Renal pelvis (tissue), 1 donor: ENCODE measurements at regions not wholly inside any gene's neighbourhood (a gene's known extent, or its start where the extent isn't known, plus 50 kb on each side); places are given as distances from the start of the nearest gene placed in this dataset.
"Not testable (repeated sequence)": the region's sequence is repeated elsewhere in the genome, so short reads cannot be mapped to it uniquely, and the experiment has no call there.

Experiments used
- DNase-seq: peaks from one replicate; pipeline ENCODE4 v3.0.0-alpha.2; 2013

- DNase-seq = no peak
These were observed 249.7 kb upstream of the TET2 start for GRCh38 chr4:104896660-104897645.

GRCh38 chr4:104899863-104900262 is 246.8 kb upstream of the TET2 start:
- DNase-seq = no peak

DNA sequence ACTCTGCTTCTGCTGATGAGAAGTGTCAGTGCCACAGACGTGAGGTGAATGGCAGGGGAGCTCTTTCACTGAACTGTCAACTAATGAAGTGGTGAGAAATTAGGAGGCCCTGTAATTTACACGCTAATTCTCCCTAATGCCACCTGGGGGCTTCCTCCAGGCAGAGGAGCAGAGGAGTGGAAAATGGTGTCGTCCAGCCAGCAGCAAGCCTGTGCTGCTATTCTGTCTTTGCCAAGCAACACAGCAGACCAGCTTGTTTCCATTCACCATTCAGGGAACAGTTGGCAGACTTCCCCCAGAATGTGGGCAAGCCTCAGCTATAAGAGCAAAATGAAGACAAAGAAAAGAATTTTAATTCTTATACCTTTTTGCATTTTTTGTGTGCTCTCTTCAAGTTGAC is 245.2 kb upstream of the TET2 start:
- DNase-seq = no peak

DNA sequence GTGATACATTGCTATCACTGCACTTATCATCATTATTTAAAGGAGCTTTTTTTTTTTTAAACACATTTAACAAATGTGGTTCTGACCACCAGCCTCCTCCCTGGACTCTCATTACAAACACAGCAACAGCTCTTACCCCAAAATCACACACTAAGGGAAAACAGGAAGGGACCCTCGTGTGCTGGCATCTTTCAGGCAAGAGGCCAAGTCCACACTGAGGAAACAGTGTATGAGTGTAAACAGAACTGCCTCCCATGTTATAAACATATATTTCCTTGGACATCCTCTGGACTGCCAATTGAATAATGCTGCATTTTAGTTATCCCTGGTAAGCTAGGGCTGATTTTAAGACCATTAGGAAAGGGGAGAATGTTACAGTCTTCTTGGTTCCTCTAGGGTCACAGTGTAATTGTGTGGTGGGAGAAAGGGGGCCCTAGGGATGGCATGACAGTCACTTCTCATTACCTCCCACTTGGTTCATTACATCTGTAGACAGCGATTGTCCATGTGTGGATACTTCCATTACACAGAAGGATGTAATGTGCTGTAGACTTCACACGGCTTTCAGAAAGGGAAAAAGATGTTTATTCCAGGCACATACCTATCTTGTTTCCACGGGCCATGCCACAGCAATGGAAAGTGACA is 244.6 kb upstream of the TET2 start:
- no peak for DNase-seq

DNA sequence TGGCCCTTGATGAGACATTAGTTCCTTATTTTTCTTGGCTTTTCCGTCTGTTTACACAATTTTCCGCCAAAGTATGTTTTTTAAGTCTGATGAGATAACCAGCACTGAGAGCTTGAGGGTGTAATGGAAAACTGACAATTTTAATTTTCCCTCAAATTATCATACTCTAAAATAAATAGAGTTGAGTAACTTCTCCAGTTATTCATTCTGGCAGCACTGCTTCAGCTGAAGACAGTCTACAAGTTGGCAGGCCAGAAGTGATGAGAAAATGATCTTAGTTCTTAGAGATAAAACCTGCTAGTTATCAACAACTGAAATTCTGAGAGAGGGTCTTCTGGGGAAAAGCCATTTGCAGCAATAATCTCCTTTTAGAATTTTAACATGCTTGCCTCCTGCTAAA is 241.6 kb upstream of the TET2 start:
- no peak for DNase-seq

DNA sequence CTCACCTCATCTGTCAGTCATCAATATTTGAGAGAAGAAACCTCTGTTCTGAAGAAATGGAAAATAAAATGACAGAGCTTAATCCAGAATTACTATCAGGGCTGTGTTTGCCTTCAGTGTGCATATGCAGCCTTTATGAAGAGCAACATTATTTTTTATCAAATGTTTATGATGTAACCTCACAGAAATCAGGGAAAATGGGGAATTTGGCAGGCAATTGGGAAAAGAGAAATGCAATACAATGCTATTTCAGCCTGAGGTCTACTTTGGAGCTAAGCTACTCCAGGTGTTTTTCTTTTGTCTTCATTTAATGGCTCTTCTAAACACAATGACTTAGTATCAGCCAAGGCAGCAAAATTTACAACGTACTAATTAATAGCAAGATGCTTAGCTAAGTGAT is 241.1 kb upstream of the TET2 start:
- no peak for DNase-seq

DNA sequence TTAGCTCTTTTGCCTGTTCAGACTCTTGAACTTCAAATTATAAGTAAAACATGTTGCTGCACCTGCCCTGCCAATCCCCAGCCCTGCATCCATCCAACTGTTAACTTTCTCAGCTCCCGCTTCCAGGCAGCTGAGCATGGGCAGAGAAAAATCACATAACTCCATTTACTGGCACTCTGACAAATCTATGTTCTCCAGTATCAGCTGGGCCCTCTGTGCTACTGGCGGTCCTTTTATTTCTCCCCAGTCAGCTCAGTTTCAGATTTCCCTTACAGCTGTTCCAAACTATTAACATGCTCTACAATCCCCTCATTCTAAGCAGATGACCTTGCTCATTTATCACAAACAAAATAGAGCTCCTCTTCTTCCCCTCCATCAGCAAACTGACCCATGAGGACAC is 240.4 kb upstream of the TET2 start:
- peak; percentile 15 for DNase-seq

GRCh38 chr4:104907074-104907649 is 239.5 kb upstream of the TET2 start:
- no peak for DNase-seq

GRCh38 chr4:104907991-104908390 is 238.7 kb upstream of the TET2 start:
- no peak for DNase-seq

- DNase-seq = no peak
These were observed 237.3 kb upstream of the TET2 start for GRCh38 chr4:104909376-104909775.

GRCh38 chr4:104912518-104912917 is 234.2 kb upstream of the TET2 start:
- no peak for DNase-seq

- DNase-seq = no peak
These were observed 231.3 kb upstream of the TET2 start for GRCh38 chr4:104915373-104915772.

GRCh38 chr4:104915864-104916263 is 230.8 kb upstream of the TET2 start:
- DNase-seq = no peak

DNA sequence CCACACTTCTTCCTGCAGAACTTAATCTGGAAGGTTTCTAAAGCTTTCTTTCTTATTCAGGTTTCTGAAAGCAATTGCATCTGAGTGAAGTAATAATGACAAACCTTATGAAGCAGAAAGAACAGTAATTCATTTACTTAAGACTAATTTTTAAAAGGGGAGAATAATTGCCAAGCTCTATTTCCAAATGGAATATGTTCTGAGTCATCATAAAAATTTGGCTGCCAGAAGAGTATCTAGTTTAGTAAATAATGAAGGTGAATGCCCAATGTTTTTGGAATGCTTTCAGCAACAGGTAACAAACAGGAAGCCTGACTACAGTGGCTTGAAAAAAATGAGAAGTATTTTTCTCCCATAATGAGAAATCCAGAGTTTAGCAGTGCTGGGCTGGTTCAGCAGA is 227.3 kb upstream of the TET2 start:
- no peak for DNase-seq

DNA sequence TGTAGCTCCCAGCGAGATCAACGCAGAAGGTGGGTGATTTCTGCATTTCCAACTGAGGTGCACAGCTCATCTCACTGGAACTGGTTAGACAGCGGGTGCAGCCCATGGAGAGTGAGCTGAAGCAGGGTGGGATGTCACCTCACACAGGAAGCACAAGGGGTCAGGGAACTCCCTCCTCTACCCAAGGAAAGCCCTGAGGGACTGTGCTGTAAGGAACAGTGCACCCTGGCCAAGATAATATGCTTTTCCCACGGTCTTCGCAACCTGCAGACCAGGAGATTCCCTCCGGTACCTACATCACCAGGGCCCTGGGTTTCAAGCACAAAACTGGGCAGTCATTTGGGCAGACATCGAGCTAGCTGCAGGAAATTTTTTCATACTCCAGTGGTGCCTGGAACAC is 216.4 kb upstream of the TET2 start:
- no peak for DNase-seq

DNA sequence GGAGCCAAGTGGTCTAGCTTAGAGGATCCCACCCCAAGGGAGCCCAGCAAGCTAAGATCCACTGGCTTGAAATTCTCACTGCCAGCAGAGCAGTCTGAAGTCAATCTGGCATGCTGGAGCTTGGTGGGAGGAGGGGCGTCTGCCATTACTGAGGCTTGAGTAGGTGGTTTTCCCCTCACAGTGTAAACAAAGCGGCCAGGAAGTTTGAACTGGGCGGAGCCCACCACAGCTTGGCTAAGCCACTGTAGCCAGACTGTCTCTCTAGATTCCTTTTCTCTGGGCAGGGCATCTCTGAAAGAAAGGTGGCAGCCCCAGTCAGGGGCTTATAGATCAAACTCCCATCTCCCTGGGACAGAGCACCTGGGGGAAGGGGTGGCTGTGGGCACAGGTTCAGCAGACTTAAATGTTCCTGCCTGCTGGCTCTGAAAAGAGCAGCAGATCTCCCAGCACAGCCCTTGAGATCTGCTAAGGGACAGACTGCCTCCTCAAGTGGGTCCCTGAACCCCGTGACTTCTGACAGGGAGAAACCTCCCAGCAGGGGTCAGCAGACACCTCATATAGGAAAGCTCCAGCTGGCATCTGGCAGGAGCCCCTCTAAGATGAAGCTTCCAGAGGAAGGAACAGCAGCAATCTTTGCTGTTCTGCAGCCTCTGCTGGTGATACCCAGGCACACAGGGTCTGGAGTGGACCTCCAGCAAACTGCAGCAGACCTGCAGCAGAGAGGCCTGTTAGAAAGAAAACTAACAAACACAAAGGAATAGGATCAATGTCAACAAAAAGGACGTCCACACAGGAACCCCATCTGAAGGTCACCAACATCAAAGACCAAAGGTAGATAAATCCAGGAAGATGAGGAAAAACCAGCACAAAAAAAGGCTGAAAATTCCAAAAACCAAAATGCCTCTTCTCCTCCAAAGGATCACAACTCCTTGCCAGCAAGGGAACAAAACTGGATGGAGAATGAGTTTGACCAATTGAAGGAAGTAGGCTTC is 215.6 kb upstream of the TET2 start:
- not testable (repeated sequence) for DNase-seq

DNA sequence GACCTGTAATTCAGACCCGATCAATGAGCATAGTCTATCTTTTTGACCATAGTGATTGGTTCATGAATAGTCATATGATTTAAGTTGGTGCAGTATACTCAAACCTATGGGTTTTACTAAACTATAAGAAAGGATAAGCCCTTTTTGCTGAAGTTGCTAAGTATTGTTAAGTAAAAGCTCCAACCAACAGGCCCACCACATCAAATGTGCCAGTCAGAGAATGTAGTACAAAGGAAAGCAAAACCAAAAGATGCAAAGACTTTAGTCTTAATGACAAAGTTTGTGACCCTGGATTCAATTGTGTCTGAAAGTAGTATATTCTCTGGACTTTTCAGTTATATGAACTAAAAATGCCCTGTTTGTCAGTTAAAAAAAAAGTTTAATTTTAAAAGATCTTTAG is 208.1 kb upstream of the TET2 start:
- no peak for DNase-seq

DNA sequence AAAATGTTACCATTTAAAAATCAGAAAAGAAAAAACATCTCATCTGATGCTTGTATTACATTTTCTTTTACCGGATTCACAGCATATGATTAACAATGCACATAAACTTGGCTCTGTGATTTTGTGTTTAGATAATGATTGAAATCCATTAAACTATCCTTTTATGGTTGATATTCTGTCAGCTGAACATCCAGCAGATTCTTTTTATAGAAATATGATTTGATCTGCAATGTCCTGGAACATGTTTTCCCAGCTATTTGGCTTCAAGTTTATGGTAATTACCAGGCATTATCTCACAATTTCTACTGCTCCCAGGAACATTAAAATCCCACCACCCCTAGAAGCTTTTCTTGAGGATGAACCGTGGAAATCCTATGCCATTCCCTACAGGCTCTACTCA is 205.7 kb upstream of the TET2 start:
- DNase-seq = no peak

DNA sequence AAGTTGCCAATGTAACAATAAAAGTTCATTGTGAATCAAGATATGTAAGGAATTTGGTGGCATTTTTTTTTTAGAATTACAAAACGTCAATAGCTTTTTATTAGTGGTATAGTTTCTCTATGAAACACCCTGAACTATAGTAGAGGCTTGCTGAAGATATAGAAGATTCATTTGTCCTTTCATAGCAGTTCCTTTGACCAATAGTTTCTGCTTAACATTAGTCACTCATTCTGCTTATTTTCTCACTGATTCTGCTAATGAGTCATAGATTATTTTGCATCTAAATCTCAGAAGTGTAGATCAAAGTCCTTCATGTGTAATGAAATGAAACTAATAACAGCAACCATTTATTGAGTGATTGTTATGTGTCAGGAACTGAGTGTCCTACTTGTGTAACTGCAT is 205.0 kb upstream of the TET2 start:
- no peak for DNase-seq

- no peak for DNase-seq
These were observed 203.5 kb upstream of the TET2 start for GRCh38 chr4:104942990-104943743.

- DNase-seq = no peak
These were observed 202.1 kb upstream of the TET2 start for GRCh38 chr4:104944596-104944995.
